ENCODE measurements at regions not wholly inside any gene's neighbourhood (a gene's known extent, or its start where the extent isn't known, plus 50 kb on each side); places are given as distances from the start of the nearest gene placed in this dataset.

- no peaks in the 10 kb centered on the region for H3K79me1 ChIP-seq (ENCODE audit: low read length)
- H2AFZ ChIP-seq (ENCODE audit: insufficient read depth, low read length, poor library complexity) = no peak overlapping the region
- H3K27me3 ChIP-seq (ENCODE audit: insufficient read depth, low read length) = no peaks in the 10 kb centered on the region
- H3K9me3 ChIP-seq (ENCODE audit: insufficient read depth, low read depth, low read length) = peaks cover 4% of the 10 kb centered on the region
- H3K4me1 ChIP-seq (ENCODE audit: control insufficient read depth in 1 of 2, insufficient read depth in 2 of 2, low read length in 2 of 2) = no peaks in the 10 kb centered on the region
- no CpG with 5 or more reads among the region's 4 CpGs for WGBS (ENCODE audit: extremely low coverage, insufficient coverage, insufficient read length)
- no peak overlapping the region for H2BK5ac ChIP-seq (ENCODE audit: low read depth, low read length, poor library complexity)
- H2AK5ac ChIP-seq (ENCODE audit: low read length) = no peak overlapping the region
- no peak overlapping the region for H3K9ac ChIP-seq (ENCODE audit: low read length)
- no peak overlapping the region for H3K23ac ChIP-seq (ENCODE audit: low read length)
- H3K36me3 ChIP-seq (ENCODE audit: control insufficient read depth in 1 of 2, insufficient read depth in 2 of 2, low read length in 2 of 2) = no peaks in the 10 kb centered on the region
- no peak overlapping the region for H2BK120ac ChIP-seq (ENCODE audit: insufficient read depth, low read length, poor library complexity)
- H3K14ac ChIP-seq (ENCODE audit: low read length) = no peak overlapping the region
- no peak overlapping the region for H2BK12ac ChIP-seq (ENCODE audit: low read length)
- H3K4me2 ChIP-seq (ENCODE audit: low read length) = no peak overlapping the region
- H3K4me3 ChIP-seq (ENCODE audit: low read depth, low read length) = no peak overlapping the region
- no peak overlapping the region for H3K27ac ChIP-seq (ENCODE audit: low read depth, low read length)
- H4K8ac ChIP-seq (ENCODE audit: low read depth, low read length) = no peak overlapping the region
- no peak overlapping the region for H4K91ac ChIP-seq (ENCODE audit: low read depth, low read length)
- no peak overlapping the region for H3K18ac ChIP-seq (ENCODE audit: low read length)
- H3K4ac ChIP-seq (ENCODE audit: low read depth, low read length) = no peak overlapping the region
- DNase-seq = no peak
- no peak overlapping the region for H4K12ac ChIP-seq (ENCODE audit: low read depth, low read length)
- H3K79me2 ChIP-seq (ENCODE audit: control insufficient read depth, insufficient read depth, low read length, poor library complexity) = no peaks in the 10 kb centered on the region
These were observed 93.9 kb downstream of the QDPR start for GRCh38 chr4:17418010-17418409.

- H2AFZ ChIP-seq (ENCODE audit: insufficient read depth, low read length, poor library complexity) = no peak overlapping the region
- no peaks in the 10 kb centered on the region for H3K79me1 ChIP-seq (ENCODE audit: low read length)
- no peak overlapping the region for H3K14ac ChIP-seq (ENCODE audit: low read length)
- no peak overlapping the region for H2AK5ac ChIP-seq (ENCODE audit: low read length)
- no peaks in the 10 kb centered on the region for H3K27me3 ChIP-seq (ENCODE audit: insufficient read depth, low read length)
- H4K8ac ChIP-seq (ENCODE audit: low read depth, low read length) = no peak overlapping the region
- no peak overlapping the region for H3K23ac ChIP-seq (ENCODE audit: low read length)
- H3K4me1 ChIP-seq (ENCODE audit: control insufficient read depth in 1 of 2, insufficient read depth in 2 of 2, low read length in 2 of 2) = no peaks in the 10 kb centered on the region
- no peak overlapping the region for H3K27ac ChIP-seq (ENCODE audit: low read depth, low read length)
- no peak overlapping the region for H2BK12ac ChIP-seq (ENCODE audit: low read length)
- no peak overlapping the region for H4K91ac ChIP-seq (ENCODE audit: low read depth, low read length)
- no peak for DNase-seq
- H2BK120ac ChIP-seq (ENCODE audit: insufficient read depth, low read length, poor library complexity) = no peak overlapping the region
- H3K4ac ChIP-seq (ENCODE audit: low read depth, low read length) = no peak overlapping the region
- H4K12ac ChIP-seq (ENCODE audit: low read depth, low read length) = no peak overlapping the region
- no peaks in the 10 kb centered on the region for H3K36me3 ChIP-seq (ENCODE audit: control insufficient read depth in 1 of 2, insufficient read depth in 2 of 2, low read length in 2 of 2)
- no peak overlapping the region for H3K18ac ChIP-seq (ENCODE audit: low read length)
- H3K9ac ChIP-seq (ENCODE audit: low read length) = no peak overlapping the region
- H3K79me2 ChIP-seq (ENCODE audit: control insufficient read depth, insufficient read depth, low read length, poor library complexity) = no peaks in the 10 kb centered on the region
- WGBS (ENCODE audit: extremely low coverage, insufficient coverage, insufficient read length) = no CpG with 5 or more reads among the region's 34 CpGs
- H2BK5ac ChIP-seq (ENCODE audit: low read depth, low read length, poor library complexity) = no peak overlapping the region
- H3K9me3 ChIP-seq (ENCODE audit: insufficient read depth, low read depth, low read length) = peaks cover 8% of the 10 kb centered on the region
- peak overlapping the region; percentile 35 for H3K4me3 ChIP-seq (ENCODE audit: low read depth, low read length)
- H3K4me2 ChIP-seq (ENCODE audit: low read length) = no peak overlapping the region
These were observed 97.5 kb downstream of the QDPR start for GRCh38 chr4:17414392-17414791.

GRCh38 chr4:17400686-17401085, 111.2 kb downstream of the QDPR start:
- Histone ChIP-seq H3K27ac (ENCODE audit: low read depth, low read length) (no peak overlapping the region), H4K8ac (ENCODE audit: low read depth, low read length) (no peak overlapping the region), H2BK120ac (ENCODE audit: insufficient read depth, low read length, poor library complexity) (no peak overlapping the region), H3K27me3 (ENCODE audit: insufficient read depth, low read length) (no peaks in the 10 kb centered on the region), H3K4me3 (ENCODE audit: low read depth, low read length) (no peak overlapping the region), H2AFZ (ENCODE audit: insufficient read depth, low read length, poor library complexity) (no peak overlapping the region), H2AK5ac (ENCODE audit: low read length) (no peak overlapping the region), H3K4me2 (ENCODE audit: low read length) (no peak overlapping the region), H3K4me1 (ENCODE audit: control insufficient read depth in 1 of 2, insufficient read depth in 2 of 2, low read length in 2 of 2) (no peaks in the 10 kb centered on the region), H3K23ac (ENCODE audit: low read length) (no peak overlapping the region), H3K14ac (ENCODE audit: low read length) (no peak overlapping the region), H3K4ac (ENCODE audit: low read depth, low read length) (no peak overlapping the region), H3K79me2 (ENCODE audit: control insufficient read depth, insufficient read depth, low read length, poor library complexity) (no peaks in the 10 kb centered on the region), H3K18ac (ENCODE audit: low read length) (no peak overlapping the region), H3K9me3 (ENCODE audit: insufficient read depth, low read depth, low read length) (peaks cover 2% of the 10 kb centered on the region), H2BK12ac (ENCODE audit: low read length) (no peak overlapping the region), H4K91ac (ENCODE audit: low read depth, low read length) (no peak overlapping the region), H2BK5ac (ENCODE audit: low read depth, low read length, poor library complexity) (no peak overlapping the region), H4K12ac (ENCODE audit: low read depth, low read length) (no peak overlapping the region), H3K79me1 (ENCODE audit: low read length) (no peaks in the 10 kb centered on the region), H3K36me3 (ENCODE audit: control insufficient read depth in 1 of 2, insufficient read depth in 2 of 2, low read length in 2 of 2) (no peaks in the 10 kb centered on the region), H3K9ac (ENCODE audit: low read length) (no peak overlapping the region)
- no CpG with 5 or more reads among the region's 4 CpGs for WGBS (ENCODE audit: extremely low coverage, insufficient coverage, insufficient read length)
- no peak for DNase-seq

GRCh38 chr4:17398805-17399204, 113.1 kb downstream of the QDPR start:
- Histone ChIP-seq H3K18ac (ENCODE audit: low read length) (no peak overlapping the region), H2AK5ac (ENCODE audit: low read length) (no peak overlapping the region), H3K4me2 (ENCODE audit: low read length) (no peak overlapping the region), H4K8ac (ENCODE audit: low read depth, low read length) (no peak overlapping the region), H3K27ac (ENCODE audit: low read depth, low read length) (no peak overlapping the region), H3K36me3 (ENCODE audit: control insufficient read depth in 1 of 2, insufficient read depth in 2 of 2, low read length in 2 of 2) (no peaks in the 10 kb centered on the region), H3K27me3 (ENCODE audit: insufficient read depth, low read length) (no peaks in the 10 kb centered on the region), H2AFZ (ENCODE audit: insufficient read depth, low read length, poor library complexity) (no peak overlapping the region), H4K91ac (ENCODE audit: low read depth, low read length) (no peak overlapping the region), H3K4ac (ENCODE audit: low read depth, low read length) (no peak overlapping the region), H2BK5ac (ENCODE audit: low read depth, low read length, poor library complexity) (no peak overlapping the region), H3K4me3 (ENCODE audit: low read depth, low read length) (no peak overlapping the region), H3K79me1 (ENCODE audit: low read length) (no peaks in the 10 kb centered on the region), H2BK12ac (ENCODE audit: low read length) (no peak overlapping the region), H2BK120ac (ENCODE audit: insufficient read depth, low read length, poor library complexity) (no peak overlapping the region), H3K14ac (ENCODE audit: low read length) (no peak overlapping the region), H3K79me2 (ENCODE audit: control insufficient read depth, insufficient read depth, low read length, poor library complexity) (no peaks in the 10 kb centered on the region), H3K9ac (ENCODE audit: low read length) (no peak overlapping the region), H3K9me3 (ENCODE audit: insufficient read depth, low read depth, low read length) (peaks cover 2% of the 10 kb centered on the region), H4K12ac (ENCODE audit: low read depth, low read length) (no peak overlapping the region), H3K4me1 (ENCODE audit: control insufficient read depth in 1 of 2, insufficient read depth in 2 of 2, low read length in 2 of 2) (no peaks in the 10 kb centered on the region), H3K23ac (ENCODE audit: low read length) (no peak overlapping the region)
- DNase-seq = no peak
- no CpG with 5 or more reads among the region's 3 CpGs for WGBS (ENCODE audit: extremely low coverage, insufficient coverage, insufficient read length)
